ENCODE measurements at regions not wholly inside any gene's neighbourhood (a gene's known extent, or its start where the extent isn't known, plus 50 kb on each side); places are given as distances from the start of the nearest gene placed in this dataset.
A peak's percentile ranks its signal among the peaks of the same experiment; 100 is the strongest.
"Not testable (repeated sequence)": the region's sequence is repeated elsewhere in the genome, so short reads cannot be mapped to it uniquely, and the experiment has no call there.

- no peak overlapping the region for H3K4me3 Mint-ChIP-seq
- H3K27ac Mint-ChIP-seq = no peak overlapping the region
- peaks cover 74% of the 10 kb centered on the region for H3K9me3 Mint-ChIP-seq
- H3K36me3 Mint-ChIP-seq (ENCODE audit: low read depth) = no peaks in the 10 kb centered on the region
- H3K27me3 Mint-ChIP-seq (ENCODE audit: low read depth, poor library complexity) = no peaks in the 10 kb centered on the region
- no peak for DNase-seq
- TF ChIP-seq CTCF (IDR thresholded peaks at IDR 0.05) = no peak
- no peaks in the 10 kb centered on the region for H3K4me1 Mint-ChIP-seq
Measured at GRCh38 chrX:75625232-75625631, 102.4 kb upstream of the ZDHHC15 start.

DNA sequence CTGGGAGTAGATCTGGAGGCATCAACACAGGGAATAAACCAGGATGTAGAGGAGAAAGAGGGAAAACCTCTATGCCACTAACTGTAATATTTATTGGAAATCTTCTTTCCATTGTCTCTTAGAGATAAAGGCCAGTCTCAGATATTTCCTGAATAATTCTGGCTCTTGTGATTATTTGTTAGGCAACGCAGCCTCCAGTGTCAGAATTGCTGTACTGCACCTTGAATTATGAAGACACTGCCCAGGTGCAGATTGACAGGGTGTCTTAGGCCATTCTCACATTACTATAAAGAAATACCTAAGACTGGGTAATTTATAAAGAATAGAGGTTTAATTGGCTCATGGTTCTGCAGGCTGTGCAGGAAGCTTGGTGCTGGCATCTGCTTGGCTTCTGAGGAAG lies 100.7 kb upstream of the ZDHHC15 start:
- no peak for DNase-seq
- Mint-ChIP-seq H3K9me3 (peaks cover 76% of the 10 kb centered on the region), H3K4me3 (no peak overlapping the region), H3K4me1 (no peaks in the 10 kb centered on the region), H3K36me3 (ENCODE audit: low read depth) (no peaks in the 10 kb centered on the region), H3K27ac (no peak overlapping the region), H3K27me3 (ENCODE audit: low read depth, poor library complexity) (no peaks in the 10 kb centered on the region)
- TF ChIP-seq CTCF (IDR thresholded peaks at IDR 0.05) = peak; percentile 18

- H3K27ac Mint-ChIP-seq = no peak overlapping the region
- DNase-seq = no peak
- no peak for TF ChIP-seq CTCF (IDR thresholded peaks at IDR 0.05)
- no peaks in the 10 kb centered on the region for H3K4me1 Mint-ChIP-seq
- no peak overlapping the region for H3K4me3 Mint-ChIP-seq
- peaks cover 30% of the 10 kb centered on the region for H3K9me3 Mint-ChIP-seq
- H3K36me3 Mint-ChIP-seq (ENCODE audit: low read depth) = peaks cover 23% of the 10 kb centered on the region
- H3K27me3 Mint-ChIP-seq (ENCODE audit: low read depth, poor library complexity) = no peaks in the 10 kb centered on the region
Measured at GRCh38 chrX:75609406-75609805, 86.6 kb upstream of the ZDHHC15 start.

- Mint-ChIP-seq H3K27me3 (ENCODE audit: low read depth, poor library complexity) (no peaks in the 10 kb centered on the region), H3K36me3 (ENCODE audit: low read depth) (peaks cover 18% of the 10 kb centered on the region), H3K4me3 (no peak overlapping the region), H3K9me3 (peaks cover 55% of the 10 kb centered on the region), H3K27ac (no peak overlapping the region), H3K4me1 (no peaks in the 10 kb centered on the region)
- peak; percentile 53 for TF ChIP-seq CTCF (IDR thresholded peaks at IDR 0.05)
- DNase-seq = no peak
Measured at GRCh38 chrX:75603833-75604232, 81.0 kb upstream of the ZDHHC15 start.

DNA sequence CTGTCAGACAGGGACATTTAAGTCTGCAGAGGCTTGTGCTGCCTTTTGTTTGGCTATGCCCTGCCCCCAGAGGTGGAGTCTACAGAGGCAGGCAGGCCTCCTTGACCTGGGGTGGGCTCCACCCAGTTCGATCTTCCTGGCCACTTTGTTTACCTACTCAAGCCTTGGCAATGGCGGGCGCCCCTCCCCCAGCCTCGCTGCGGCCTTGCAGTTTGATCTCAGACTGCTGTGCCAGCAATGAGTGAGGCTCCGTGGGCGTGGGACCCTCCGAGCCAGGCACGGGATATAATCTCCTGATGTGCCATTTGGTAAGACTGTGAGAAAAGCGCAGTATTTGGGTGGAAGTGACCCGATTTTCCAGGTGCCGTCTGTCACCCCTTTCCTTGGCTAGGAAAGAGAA lies 79.2 kb upstream of the ZDHHC15 start:
- not testable (repeated sequence) for H3K4me3 Mint-ChIP-seq; DNase-seq; H3K27ac Mint-ChIP-seq; H3K4me1 Mint-ChIP-seq; H3K27me3 Mint-ChIP-seq (ENCODE audit: low read depth, poor library complexity)
- Mint-ChIP-seq H3K36me3 (ENCODE audit: low read depth) (peaks cover 12% of the 10 kb centered on the region), H3K9me3 (peaks cover 67% of the 10 kb centered on the region)

DNA sequence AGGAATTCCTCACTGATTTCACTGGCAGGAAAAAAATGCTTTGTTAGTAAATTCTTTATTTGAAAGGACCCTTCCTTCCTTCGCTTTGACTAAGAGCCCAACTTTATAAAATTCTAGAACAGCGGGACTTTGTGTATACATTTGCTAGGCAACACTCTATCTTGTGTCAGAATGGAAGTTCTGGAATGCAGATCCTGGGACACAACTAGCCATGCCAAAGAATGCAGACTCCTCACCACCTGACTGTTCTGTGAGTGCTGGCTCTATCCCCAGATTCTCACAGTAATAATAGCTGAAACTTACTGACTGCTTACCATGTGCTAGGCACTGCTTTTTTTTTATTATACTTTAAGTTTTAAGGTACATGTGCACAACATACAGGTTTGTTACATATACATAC lies 73.3 kb upstream of the ZDHHC15 start:
- H3K27me3 Mint-ChIP-seq (ENCODE audit: low read depth, poor library complexity) = no peaks in the 10 kb centered on the region

DNA sequence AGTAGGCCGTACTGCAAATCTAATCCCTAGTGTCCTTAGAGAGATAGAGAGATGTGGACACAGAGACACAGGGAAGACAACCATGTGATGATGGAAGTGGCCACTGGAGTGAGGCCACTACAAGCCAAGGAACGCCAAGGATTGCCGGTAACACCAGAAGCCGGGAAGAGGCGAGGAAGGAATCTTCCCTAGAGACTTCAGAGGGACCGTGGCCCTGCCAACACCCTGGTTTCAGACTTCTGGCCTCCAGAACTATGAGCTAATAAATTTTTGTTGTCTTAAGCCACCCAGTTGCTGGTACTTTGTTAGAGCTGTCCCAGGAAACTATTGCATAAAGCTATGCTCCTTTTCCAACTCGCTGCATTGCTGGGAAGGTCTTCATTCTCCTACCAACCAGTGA lies 70.3 kb upstream of the ZDHHC15 start:
- H3K27ac Mint-ChIP-seq; H3K36me3 Mint-ChIP-seq (ENCODE audit: low read depth); H3K27me3 Mint-ChIP-seq (ENCODE audit: low read depth, poor library complexity); H3K4me3 Mint-ChIP-seq; H3K4me1 Mint-ChIP-seq; DNase-seq: not testable (repeated sequence)
- H3K9me3 Mint-ChIP-seq = peaks cover 62% of the 10 kb centered on the region

More for the DNA sequence above, 73.3 kb upstream of the ZDHHC15 start:
- no peak for DNase-seq
- no peaks in the 10 kb centered on the region for H3K36me3 Mint-ChIP-seq (ENCODE audit: low read depth)
- no peak overlapping the region for H3K27ac Mint-ChIP-seq
- peaks cover 69% of the 10 kb centered on the region for H3K9me3 Mint-ChIP-seq
- no peak for TF ChIP-seq CTCF (IDR thresholded peaks at IDR 0.05)
- H3K4me3 Mint-ChIP-seq = no peak overlapping the region
- H3K4me1 Mint-ChIP-seq = no peaks in the 10 kb centered on the region
